Adipocyte (in vitro differentiated cells): ENCODE measurements at regions not wholly inside any gene's neighbourhood (a gene's known extent, or its start where the extent isn't known, plus 50 kb on each side); places are given as distances from the start of the nearest gene placed in this dataset.

Source experiments
- DNase-seq: peaks from one replicate; pipeline ENCODE4 v3.0.0-alpha.2; 2015; ENCODE audit warnings: low read depth
- H3K27me3 ChIP-seq: replicated peaks from 2 replicates; pipeline ENCODE4 v1.7.0; 2013; ENCODE audit warnings: mild to moderate bottlenecking, low read length, moderate library complexity; ENCODE audit not compliant: control insufficient read depth, insufficient read depth
- H3K36me3 ChIP-seq: 2 replicates; pipeline ENCODE4 v1.7.0; 2013; ENCODE audit warnings: low read length, mild to moderate bottlenecking, moderate library complexity; ENCODE audit not compliant: control insufficient read depth, insufficient read depth, severe bottlenecking
- H3K4me1 ChIP-seq: 2 replicates; pipeline ENCODE4 v1.7.0; 2013; ENCODE audit warnings: mild to moderate bottlenecking, low read length, moderate library complexity; ENCODE audit not compliant: control insufficient read depth, insufficient read depth
- H3K4me3 ChIP-seq: 2 replicates; pipeline ENCODE4 v1.7.0; 2013; ENCODE audit warnings: mild to moderate bottlenecking, low read length, moderate library complexity
- H3K9ac ChIP-seq: 2 replicates; pipeline ENCODE4 v1.7.0; 2013; ENCODE audit warnings: mild to moderate bottlenecking, low read length, moderate library complexity
- H3K9me3 ChIP-seq: 2 replicates; pipeline ENCODE4 v1.7.0; 2013; ENCODE audit warnings: mild to moderate bottlenecking, low read length, moderate library complexity; ENCODE audit not compliant: control insufficient read depth

DNA sequence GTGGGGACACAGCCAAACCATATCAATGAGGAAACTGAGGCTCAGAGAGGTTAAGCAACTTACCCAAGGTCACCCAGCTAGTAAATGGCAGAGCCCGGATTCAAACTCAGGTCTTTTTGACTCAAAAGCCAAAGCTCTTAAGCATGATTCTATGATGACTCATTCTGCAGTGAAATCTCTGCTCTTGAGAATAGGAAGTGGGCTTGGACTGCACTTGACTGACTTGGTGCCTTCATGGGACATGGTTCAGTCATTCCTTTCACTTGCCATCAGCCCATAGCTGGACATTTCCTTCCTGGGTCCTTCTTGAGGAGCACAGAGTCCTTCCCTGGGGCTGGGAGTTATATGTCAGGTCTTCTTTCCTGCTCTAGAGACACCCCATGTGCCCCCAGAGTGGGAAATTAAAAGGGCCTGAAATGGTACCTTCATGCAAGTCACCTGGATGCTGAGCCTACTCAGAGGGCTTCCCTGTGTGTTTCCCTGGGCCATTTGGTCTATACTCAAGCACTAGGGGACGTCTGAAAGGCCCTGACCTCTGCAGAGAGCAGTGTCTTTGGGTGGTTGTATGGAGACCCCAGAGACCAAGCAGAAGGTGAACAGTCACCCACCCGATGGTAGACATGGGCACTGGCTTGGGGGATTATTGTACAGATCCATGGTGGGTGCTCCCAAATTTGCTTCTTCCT, 62.4 kb upstream of the SDK1 start:
- Histone ChIP-seq H3K9ac (no peak overlapping the region), H3K36me3 (no peaks in the 10 kb centered on the region), H3K9me3 (peaks cover 12% of the 10 kb centered on the region), H3K4me1 (no peaks in the 10 kb centered on the region), H3K4me3 (no peak overlapping the region), H3K27me3 (no peaks in the 10 kb centered on the region)
- no peak for DNase-seq

DNA sequence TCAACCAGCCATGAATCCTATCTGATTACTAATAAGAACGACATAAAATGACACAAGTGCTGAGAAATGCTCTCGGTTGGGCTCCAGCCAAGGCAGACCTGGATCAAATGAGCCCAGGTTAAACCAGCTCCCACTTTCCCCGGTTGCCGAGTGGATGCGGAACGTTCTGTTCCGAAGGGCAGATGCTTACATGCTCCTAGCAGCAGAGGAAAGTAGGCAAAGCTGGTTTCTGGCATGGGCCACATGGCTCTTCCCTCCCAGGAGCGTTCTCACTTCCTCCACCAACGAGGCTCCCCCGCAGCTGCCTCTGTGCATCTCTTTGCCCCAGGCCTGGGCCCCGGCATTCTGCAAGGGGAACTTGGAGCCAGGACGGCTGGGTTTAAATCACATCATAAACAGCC, 61.8 kb upstream of the SDK1 start:
- DNase-seq, result no peak
- Histone ChIP-seq H3K4me3 (no peak overlapping the region), H3K27me3 (no peaks in the 10 kb centered on the region), H3K9me3 (peaks cover 12% of the 10 kb centered on the region), H3K9ac (no peak overlapping the region), H3K36me3 (no peaks in the 10 kb centered on the region), H3K4me1 (no peaks in the 10 kb centered on the region)

DNA sequence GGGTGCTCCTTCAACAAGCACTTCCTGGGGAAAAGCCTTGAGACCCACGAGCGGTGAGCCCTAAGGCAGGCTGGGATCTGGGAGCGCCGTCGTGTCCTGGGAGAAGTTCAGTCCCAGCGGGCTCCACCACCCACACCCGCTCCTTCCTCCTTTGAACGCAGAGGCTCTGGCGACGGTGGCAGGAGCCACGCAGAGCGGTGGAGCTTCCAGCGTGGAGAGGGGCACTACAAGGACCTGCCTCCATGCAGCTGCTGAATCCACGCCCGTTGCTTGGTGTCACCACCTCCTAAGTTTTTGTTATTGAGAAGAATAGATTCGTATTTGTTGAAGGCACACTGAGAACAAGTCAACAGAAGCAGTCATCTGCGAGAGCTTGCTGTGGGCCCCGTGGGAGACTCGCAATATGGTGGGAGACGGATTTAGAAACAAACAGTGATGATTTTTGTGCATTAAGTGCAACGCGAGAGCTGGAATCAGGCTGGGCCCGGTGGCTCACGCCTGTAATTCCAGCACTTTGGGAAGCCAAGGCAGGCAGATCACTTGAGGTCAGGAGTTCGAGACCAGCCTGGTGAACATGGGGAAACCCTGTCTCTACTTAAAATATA, 60.1 kb upstream of the SDK1 start:
- DNase-seq, result no peak
- H3K4me1 ChIP-seq, result no peaks in the 10 kb centered on the region
- no peak overlapping the region for H3K9ac ChIP-seq
- H3K4me3 ChIP-seq, result no peak overlapping the region
- H3K36me3 ChIP-seq, result no peaks in the 10 kb centered on the region
- no peaks in the 10 kb centered on the region for H3K27me3 ChIP-seq
- peaks cover 10% of the 10 kb centered on the region for H3K9me3 ChIP-seq

DNA sequence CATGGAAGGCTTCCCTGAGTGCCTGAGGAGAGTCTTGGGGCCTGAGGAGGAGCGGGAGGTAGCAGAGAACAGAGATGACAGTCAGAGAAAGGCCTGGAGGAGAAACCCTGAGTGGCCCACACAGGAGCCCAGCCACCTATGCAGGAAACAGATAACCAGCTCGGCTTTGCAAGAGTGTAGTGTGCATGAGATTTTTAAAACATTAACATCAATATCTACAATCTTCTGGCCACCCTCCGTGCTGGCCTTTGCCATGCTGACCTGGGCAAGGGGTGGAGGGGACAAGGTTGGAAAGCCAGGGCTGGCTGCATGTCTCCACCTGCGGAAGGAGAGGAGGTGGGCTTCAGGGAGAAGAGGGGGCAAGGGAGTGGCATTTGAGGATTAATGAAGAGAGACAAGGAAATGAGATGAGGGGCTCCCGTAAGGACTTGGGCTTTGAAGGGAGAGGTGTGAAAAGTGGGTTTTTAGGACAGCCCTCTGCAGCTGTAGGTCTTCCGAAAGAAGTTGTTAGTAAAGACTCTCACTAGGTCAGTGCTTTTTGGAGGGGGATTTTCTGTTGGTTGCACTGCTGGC, 59.3 kb upstream of the SDK1 start:
- Histone ChIP-seq H3K9ac (no peak overlapping the region), H3K36me3 (no peaks in the 10 kb centered on the region), H3K27me3 (no peaks in the 10 kb centered on the region), H3K4me1 (no peaks in the 10 kb centered on the region), H3K4me3 (no peak overlapping the region), H3K9me3 (peaks cover 2% of the 10 kb centered on the region)
- no peak for DNase-seq

DNA sequence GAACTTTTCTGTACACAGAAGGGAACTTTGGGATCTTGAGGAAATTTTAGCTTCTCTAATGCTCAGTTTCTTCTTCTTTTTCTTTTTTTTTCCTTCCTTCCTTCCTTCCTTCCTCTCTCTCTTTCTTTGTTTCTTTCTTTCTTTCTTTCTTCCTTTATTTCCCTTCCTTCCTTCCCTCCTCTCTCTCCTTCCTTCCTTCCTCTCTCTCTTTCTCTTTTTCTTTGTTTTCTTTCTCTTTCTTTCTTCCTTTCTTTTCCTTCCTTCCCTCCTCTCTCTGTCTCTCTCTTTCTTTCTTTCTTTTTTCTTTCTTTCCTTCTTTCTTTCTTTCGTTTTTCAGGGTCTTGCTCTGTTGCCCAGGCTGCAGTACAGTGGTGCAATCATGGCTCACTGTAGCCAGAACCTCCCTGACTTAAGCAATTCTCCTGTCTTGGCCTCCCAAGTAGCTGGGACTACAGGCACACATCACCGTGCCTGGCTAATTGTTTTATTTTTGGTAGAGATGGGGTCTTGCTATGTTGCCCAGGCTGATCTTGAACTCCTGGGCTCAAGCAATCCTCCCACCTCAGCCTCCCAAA, 58.6 kb upstream of the SDK1 start:
- Histone ChIP-seq H3K27me3 (no peaks in the 10 kb centered on the region), H3K4me1 (no peaks in the 10 kb centered on the region), H3K9ac (no peak overlapping the region), H3K4me3 (no peak overlapping the region), H3K36me3 (no peaks in the 10 kb centered on the region), H3K9me3 (no peaks in the 10 kb centered on the region)
- DNase-seq, result no peak

DNA sequence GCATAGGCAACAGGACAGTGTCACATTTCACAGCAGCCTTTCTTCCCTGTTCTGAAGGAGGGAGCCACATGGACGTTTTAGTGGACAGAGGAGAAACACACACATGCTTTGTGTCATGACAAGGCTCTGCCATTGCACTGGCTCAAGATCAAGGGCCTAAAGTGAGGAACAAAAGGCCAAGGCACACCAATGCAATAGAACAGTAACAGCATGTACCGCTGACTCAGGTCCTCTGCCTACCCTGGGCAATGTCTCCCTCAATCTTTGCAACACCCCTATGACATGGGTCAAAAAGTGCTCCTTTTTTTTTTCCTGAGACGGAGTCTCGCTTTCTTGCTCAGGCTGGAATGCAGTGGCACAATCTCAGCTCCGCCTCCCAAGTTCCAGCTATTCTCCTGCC, 57.8 kb upstream of the SDK1 start:
- Histone ChIP-seq H3K4me1 (no peaks in the 10 kb centered on the region), H3K4me3 (no peak overlapping the region), H3K9me3 (no peaks in the 10 kb centered on the region), H3K27me3 (no peaks in the 10 kb centered on the region), H3K9ac (no peak overlapping the region), H3K36me3 (no peaks in the 10 kb centered on the region)
- DNase-seq, result no peak

DNA sequence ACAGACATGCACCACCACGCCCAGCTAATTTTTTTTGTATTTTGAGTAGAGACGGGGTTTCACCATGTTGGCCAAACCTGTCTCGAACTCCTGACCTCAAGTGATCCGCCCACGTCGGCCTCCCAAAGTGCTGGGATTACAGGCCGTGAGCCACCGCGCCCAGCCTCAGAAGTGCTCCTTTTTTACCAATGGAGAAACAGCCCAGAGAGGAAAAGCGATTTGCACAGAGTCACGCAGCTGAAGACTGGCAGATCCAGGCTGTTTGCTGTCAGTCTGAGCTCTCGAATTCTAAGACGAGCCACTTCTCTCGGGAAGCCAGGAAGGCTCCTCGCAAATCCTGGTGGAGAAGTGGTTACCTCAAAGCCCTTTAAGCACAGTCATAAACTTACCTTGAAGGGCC, 57.4 kb upstream of the SDK1 start:
- no peaks in the 10 kb centered on the region for H3K4me1 ChIP-seq
- no peak overlapping the region for H3K4me3 ChIP-seq
- H3K9me3 ChIP-seq, result no peaks in the 10 kb centered on the region
- no peak for DNase-seq
- no peaks in the 10 kb centered on the region for H3K27me3 ChIP-seq
- H3K9ac ChIP-seq, result no peak overlapping the region
- no peaks in the 10 kb centered on the region for H3K36me3 ChIP-seq

DNA sequence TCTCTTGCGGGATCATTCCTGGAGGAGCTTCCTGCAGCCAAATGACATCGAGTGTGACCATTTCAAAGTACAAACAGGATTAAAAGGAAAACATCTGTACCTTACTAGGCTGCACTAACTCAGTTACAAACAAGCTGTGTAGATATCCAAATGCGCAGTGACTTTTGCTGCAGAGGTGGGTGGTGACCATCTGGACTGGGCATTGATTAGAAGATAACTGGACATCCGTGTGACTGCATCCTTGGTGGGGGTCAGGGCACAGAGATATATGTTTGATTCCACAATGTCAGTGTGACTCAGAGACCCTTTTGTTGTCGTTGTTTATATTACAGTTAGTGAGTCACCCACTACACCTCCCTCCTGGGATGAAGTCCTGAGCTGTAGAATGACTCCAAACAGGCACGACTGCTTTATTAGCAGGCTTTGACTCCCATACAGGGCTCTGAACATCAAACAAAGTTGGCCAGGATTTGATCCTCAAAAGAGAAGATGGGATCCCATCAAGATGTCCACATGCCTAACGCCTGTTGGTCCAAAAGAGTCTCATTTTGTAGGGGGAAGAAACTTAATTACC, 56.7 kb upstream of the SDK1 start:
- Histone ChIP-seq H3K4me1 (no peaks in the 10 kb centered on the region), H3K9ac (no peak overlapping the region), H3K9me3 (no peaks in the 10 kb centered on the region), H3K4me3 (no peak overlapping the region), H3K36me3 (no peaks in the 10 kb centered on the region), H3K27me3 (no peaks in the 10 kb centered on the region)
- peak; percentile 5 for DNase-seq

DNA sequence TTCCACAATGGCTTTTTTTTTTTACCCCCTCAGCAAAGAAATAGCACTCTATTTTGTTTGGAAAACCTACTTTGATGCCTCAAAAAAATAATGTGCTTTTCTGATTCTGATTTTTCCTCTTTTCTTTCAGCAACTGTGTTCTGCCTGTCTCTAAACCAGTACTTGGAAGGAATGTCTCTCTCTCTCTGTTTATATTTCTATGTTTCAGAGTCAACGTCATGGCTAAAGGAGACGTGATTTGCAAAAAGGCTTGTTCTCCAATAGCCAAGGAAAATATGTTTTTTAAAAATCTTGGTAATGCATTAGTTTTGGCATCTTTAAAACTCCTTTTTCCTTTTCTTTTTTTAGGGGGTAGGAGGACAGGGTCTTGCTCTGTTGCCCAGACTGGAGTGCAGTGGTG, 56.0 kb upstream of the SDK1 start:
- Histone ChIP-seq H3K9ac (no peak overlapping the region), H3K36me3 (no peaks in the 10 kb centered on the region), H3K4me3 (no peak overlapping the region), H3K27me3 (no peaks in the 10 kb centered on the region), H3K9me3 (no peaks in the 10 kb centered on the region), H3K4me1 (no peaks in the 10 kb centered on the region)
- no peak for DNase-seq

DNA sequence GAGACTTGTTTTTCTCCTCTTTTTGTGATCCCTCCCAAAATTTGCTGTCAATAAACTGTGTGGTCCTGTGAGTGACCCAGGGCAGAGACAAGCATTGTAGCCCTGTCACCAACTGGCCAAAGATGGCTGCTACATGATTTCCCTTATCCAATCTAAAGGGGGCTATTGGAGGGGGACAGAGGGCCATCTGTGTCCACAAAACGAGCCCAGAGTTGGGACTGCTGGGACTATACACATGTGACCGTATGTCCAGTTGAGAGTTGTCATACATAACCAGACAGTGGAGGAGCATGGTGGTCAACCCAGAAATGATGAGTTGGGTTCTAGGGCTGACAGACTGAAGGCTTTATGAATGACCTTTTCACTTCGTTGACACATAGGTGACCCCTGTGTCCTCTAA, 55.3 kb upstream of the SDK1 start:
- no peaks in the 10 kb centered on the region for H3K9me3 ChIP-seq
- H3K4me3 ChIP-seq, result no peak overlapping the region
- no peaks in the 10 kb centered on the region for H3K4me1 ChIP-seq
- no peaks in the 10 kb centered on the region for H3K27me3 ChIP-seq
- H3K9ac ChIP-seq, result no peak overlapping the region
- DNase-seq, result no peak
- H3K36me3 ChIP-seq, result no peaks in the 10 kb centered on the region

DNA sequence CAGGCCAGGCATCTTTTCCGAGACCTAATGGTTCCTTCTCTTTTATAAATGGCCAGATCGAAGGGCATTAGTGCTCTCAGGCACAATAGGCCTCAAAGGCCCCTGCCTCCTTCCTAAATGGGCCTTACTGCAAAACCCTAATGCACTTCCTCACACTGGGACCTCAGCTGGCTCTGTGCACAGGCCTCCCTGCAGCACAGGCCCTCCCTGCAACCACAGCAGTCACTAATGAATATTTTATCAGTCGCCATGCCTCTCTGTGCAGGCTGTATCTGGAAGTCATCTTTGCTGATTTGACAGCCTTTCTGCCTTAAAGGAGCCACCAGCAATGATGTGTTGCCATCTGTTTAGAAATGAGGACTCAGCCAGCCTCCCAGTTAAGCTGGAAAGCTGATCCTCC, 54.9 kb upstream of the SDK1 start:
- Histone ChIP-seq H3K4me3 (no peak overlapping the region), H3K27me3 (no peaks in the 10 kb centered on the region), H3K9me3 (peaks cover 3% of the 10 kb centered on the region), H3K36me3 (no peaks in the 10 kb centered on the region), H3K9ac (no peak overlapping the region), H3K4me1 (no peaks in the 10 kb centered on the region)
- no peak for DNase-seq
